ENCODE measurements at regions not wholly inside any gene's neighbourhood (a gene's known extent, or its start where the extent isn't known, plus 50 kb on each side); places are given as distances from the start of the nearest gene placed in this dataset.

DNA sequence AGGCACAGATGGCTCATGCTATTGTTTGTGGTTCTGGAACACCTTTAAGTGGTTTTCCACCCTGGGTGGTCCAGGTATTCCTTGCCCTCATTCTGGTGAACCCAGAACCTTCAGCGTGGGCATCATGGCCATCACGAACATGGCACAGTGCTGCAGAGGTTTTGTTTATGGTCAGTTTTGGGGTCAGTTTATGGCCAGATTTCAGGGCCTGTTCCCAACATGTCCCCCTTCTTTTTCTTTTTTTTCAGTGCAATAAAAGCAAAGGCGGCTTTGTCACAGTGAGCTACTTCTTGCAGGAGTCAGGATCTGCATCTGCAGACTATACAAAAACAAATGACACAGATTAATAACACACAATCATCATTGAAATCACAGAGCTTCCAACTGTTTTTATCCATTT, 1085.0 kb upstream of the ALCAM start:
- TF ChIP-seq SUZ12 (IDR thresholded peaks at IDR 0.05; ENCODE audit: extremely low read depth, insufficient read depth, insufficient read length) = no peak
- no peak for TF ChIP-seq ZNF274 (IDR thresholded peaks at IDR 0.05; ENCODE audit: low read depth, low read length)
- no peak for TF ChIP-seq YY1 (IDR thresholded peaks at IDR 0.05; ENCODE audit: insufficient read depth, insufficient read length)
